GM18867 (cell line): ENCODE measurements at regions not wholly inside any gene's neighbourhood (a gene's known extent, or its start where the extent isn't known, plus 50 kb on each side); places are given as distances from the start of the nearest gene placed in this dataset.
"Not testable (repeated sequence)": the region's sequence is repeated elsewhere in the genome, so short reads cannot be mapped to it uniquely, and the experiment has no call there.

Experiments
- ATAC-seq: cut with Tn5 transposase; IDR thresholded peaks from one replicate; pipeline ENCODE4 v1.9.1; 2021; ENCODE audit warnings: mild to moderate bottlenecking, moderate library complexity; ENCODE audit not compliant: unreplicated experiment

DNA sequence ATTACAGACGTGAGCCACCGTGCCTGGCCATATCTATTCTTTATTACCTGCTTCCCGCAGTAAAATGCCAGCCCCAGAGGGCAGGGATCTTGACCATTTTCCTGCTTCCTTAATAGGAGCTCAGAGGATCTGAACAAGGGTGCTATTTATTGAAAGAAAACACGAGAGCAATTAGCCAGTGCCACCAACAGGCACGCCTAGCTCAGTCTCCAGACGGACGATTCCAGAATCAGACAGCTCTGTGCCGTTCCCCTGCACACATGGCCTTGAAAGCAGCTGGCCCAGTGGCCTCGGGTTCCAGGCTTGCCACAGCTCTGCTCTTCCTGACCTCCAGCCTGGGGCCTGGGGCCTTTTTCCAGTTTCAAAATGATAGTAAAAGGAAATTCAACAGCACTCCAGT lies 135.2 kb upstream of the RFLNA start:
- ATAC-seq: no peak

DNA sequence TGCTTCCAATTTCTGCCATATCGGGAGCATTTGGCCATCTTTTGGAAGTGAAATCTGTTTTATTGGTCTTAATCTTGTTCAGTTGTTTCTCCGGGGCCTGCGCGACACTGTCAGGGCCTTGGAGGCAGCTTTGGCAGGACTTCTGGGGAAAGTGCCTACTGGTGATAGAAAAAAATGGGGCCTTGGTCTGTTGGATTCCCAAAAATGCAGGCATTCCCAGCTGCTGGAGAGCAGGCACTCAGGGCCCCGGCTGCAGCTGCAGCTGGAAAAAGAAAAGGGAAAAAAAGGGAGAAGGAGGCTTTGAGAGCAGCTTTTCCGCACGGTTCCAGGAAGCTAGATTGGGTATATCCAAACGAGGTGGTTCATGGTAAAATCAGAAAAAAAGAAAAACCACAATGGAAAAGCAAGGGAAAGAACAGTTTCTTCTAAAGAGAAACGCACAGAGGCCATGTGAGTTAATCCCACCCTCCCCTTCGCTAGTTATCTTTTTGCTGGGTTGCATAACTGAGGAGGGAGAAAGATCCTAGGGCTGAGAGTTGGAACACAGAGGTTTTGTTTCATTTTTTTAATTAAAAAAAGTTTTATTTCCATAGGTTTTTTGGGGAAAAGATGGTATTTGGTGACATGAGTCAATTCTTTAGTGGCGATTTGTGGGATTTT lies 134.7 kb upstream of the RFLNA start:
- no peak for ATAC-seq

DNA sequence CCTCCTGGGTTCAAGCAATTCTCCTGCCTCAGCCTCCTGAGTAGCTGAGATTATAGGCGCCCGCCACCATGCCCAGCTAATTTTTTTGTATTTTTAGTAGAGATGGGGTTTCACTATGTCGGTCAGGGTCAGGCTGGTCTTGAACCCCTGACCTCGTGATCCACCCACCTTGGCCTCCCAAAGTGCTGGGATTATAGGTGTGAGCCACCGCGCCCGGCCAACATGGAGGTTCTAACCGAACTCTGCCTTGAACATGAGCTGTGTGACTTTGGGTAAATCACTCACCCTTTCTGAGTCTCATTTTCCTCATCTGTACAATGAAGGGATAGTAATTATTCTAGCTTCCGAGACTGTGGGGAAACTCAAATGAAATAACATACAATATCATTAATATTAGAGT lies 133.5 kb upstream of the RFLNA start:
- ATAC-seq: not testable (repeated sequence)

DNA sequence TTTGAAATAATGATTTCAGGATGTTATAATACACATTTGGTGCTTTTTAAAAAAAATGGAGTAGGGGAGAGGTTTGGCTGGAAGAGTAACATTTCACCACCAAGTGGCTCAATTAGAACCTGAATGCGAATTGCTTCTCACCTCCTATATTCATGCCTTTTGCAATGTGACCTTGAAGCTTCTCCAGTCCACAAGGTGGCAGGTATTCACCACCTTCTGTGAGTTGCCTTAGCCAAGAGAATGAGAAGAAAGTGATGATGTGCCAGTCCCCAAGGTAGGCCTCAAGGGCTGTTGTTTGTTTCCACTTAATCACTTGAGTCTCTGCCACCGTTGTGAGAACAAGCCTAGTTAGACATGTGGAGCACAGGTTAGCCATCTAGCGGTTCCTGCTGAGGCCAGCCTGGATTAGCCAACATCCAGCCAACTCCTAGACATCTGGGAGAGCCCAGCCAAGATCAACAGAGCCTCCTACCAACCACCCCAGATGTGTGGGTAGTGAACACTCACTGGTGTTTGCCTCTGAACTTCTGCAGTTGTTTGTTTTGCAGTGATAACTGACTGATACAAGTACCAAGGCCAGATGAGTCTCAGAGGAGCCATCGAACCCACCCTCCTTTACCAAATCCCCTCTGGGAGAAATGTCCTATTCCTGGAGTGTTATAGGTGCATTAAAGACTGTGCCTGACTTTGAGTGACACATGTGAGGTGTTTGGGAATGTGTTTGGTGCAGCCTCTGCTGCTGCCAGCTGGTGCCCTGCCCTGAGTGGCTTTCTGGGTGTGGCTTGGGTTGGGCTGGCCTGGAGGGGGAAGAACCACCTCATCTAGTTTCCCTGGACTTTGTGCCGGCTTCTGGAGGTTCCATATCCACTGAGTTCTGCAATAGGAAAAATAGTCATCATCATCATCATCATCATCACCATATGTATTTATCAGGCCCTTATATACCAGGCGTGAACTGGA lies 132.5 kb upstream of the RFLNA start:
- no peak for ATAC-seq

DNA sequence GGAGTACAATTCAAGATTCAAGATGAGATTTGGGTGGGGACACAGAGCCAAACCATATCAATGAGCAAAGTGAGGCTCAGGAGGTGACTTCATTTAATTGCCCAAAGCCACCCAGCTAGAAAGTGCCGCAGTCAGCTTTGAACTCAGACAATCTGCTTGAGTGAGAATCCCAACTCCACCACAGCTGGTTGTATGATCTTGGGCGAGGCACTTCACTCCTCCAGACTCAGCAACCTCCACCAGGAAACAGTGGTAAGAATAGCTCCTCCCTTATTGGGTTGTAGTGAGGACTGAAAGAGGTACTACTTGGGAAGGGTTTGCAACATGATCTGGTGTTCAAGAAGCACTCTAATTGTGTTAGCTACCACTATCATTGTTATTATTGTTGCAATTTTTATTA lies 129.2 kb upstream of the RFLNA start:
- ATAC-seq: no peak

DNA sequence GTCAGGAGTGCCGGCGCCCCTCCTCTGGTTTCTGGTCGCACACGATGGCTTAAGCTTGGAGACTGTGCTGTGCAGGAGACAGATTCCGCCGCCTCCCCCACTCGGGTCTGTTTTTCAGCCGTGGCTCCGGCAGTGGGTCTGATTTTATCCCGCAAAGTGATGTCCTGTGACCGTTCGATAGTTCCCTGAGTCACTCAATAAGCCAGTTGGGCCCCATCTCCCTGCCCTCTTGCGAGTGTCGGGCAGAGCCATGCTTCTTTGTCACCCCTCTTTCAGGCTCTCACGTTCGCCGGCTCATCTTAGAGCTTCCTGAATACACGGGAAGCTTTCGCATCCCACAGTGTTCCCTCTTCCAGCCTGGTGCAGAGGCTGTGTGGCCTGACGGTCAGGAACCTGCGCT lies 127.8 kb upstream of the RFLNA start:
- ATAC-seq: no peak

DNA sequence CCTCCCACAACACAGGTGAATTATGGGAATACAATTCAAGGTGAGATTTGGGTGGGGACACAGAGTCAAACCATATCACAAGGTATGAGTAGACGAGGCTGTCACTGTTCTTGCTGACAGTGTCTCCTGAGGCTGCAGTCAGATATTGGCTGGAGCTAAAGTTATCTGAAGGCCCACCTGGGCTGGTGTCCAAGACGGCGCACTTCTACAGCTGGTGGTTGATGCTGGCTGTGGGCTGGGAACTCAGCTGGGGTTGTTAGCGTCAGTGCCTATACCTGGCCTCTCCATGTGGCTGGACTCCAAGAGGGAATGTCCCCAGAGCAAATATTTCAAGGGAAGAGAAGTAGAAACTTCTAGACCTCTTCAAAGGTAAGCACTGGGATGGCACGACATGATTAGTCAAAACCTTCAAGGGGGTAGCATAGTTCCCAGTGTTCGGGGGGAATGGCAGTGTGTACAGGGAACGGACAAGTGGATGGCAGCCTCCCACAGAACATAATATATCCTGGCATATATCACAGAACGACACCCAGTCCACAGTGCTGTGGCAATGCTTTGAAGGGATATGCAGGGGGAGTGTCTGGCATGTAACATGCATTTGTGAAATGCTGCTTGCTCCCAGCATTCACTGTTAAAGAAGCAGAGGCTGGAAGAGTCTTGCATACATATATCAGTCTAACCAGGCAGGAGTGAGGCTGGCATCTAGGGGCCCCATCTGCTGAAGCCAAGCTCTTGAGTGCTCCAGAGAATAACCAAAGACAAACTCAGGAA lies 126.7 kb upstream of the RFLNA start:
- no peak for ATAC-seq

DNA sequence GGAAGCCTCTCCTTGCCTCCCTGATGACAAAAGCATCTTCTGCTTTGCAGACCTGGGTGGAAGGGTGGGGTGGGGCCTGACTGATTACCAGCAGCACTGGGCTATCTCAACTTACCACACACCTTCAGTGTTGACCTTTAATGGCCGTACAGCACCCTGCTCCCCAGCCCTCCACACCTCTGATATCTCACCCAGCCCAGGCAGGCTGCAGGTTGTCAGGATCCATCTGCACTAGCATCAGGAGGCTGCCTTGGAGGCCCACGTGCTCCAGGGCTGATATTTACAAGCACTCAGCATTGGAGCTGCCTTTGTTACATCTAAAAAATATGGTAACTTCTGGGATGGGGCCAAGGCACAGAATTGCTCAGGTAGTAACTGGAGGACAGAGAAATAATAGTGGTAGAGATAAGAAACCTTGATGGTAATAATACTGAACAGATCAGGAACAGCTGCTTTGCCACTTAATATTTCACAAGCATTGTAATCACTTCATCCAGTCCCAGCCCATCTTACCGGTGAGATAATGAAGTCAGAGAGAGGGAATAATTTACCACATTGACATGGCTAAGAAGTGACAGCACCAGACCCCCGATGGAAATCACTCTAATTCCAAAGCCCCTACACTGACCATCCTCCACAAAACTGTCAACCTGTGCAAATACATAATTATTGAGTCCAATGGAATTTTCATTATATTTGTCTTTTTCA lies 125.2 kb upstream of the RFLNA start:
- ATAC-seq: no peak

DNA sequence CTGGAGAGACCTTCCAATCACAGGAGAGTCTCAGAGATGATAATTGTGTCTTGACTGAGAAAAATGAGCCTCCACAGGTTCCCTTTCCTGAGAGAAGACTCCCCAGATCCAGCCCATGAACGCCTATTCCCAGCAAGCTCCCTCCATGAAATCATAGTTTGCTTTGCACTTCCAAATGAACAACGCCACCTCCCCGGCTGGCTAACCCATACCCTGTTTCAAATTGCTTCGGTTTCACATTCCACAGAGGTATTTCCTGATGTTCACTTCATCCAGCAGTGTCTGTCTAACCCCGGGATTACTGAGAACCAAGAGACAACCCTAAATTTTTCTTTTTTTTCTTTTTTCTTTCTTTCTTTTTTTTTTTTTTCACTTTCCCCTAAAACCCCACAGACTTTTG lies 124.1 kb upstream of the RFLNA start:
- no peak for ATAC-seq

DNA sequence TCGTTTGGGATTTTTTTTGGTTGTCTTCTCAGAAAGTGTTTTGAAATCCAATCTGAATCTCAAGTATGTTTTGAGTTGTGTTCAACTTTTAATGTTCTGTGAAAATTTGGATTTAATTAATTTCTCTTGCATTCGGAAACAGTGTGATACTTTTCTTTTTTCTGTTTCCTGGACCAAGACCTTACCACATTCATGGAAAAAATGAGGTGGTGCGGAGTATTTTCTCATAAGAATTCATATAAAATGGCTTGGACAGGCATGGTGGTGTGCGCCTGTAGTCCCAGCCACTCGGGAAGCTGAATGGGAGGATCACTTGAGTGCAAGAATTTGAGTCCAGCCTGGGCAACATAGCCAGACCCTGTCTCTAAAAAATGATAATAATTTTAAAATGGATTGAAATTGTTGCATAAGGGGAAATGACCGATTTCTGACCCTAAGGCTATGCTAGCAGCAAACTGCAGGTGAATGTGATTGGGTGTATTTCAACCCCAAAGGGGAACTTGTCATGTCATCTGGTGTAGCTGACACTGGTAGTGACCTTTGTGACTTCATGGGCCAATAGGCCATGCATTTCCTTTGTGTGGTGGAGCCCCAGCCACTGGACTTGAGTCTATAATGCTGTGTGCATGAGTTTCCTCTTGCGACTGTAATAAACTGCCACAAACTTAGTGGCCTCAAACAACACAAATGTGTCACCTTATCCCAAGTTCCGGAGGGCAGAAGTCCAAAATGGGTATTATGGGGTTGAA lies 123.5 kb upstream of the RFLNA start:
- ATAC-seq: no peak

DNA sequence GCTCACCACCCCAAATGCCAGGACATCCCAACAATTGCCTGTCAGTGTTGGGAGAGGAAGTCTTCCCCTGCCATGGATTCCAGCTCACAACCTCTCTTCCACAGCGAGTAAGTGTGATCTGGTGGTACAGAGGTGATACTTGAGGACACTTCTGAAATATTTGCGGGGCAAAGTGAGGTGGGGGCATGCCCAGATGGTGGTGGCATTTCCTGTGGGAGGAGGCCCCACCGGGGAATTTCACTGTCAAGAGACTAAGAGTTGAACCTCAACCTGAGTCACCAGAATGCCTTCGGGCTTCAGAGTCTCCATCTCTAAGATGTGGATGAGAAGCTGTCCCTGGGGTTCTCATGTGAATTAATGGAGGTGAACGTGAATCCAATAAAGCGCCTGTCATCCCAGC lies 122.3 kb upstream of the RFLNA start:
- no peak for ATAC-seq

DNA sequence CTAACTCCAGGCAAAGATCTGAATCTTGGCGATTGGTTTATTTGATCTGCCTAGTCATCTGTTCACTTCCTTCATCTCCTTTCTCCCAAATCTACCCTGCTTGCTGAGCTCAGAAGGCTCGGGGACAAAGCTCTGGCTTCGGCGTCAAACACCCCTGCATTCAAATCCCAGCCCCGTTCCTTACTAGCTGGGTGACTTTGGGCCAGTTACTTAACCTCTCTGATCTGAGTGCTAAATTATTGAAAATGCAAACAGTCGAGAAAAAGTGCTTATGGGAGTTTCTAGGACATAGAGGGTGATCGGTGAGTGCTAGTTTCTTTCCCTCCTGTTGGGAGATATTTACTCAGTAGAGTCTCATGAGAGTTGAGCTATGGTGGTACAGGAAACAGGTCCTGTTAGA lies 121.2 kb upstream of the RFLNA start:
- ATAC-seq: no peak

DNA sequence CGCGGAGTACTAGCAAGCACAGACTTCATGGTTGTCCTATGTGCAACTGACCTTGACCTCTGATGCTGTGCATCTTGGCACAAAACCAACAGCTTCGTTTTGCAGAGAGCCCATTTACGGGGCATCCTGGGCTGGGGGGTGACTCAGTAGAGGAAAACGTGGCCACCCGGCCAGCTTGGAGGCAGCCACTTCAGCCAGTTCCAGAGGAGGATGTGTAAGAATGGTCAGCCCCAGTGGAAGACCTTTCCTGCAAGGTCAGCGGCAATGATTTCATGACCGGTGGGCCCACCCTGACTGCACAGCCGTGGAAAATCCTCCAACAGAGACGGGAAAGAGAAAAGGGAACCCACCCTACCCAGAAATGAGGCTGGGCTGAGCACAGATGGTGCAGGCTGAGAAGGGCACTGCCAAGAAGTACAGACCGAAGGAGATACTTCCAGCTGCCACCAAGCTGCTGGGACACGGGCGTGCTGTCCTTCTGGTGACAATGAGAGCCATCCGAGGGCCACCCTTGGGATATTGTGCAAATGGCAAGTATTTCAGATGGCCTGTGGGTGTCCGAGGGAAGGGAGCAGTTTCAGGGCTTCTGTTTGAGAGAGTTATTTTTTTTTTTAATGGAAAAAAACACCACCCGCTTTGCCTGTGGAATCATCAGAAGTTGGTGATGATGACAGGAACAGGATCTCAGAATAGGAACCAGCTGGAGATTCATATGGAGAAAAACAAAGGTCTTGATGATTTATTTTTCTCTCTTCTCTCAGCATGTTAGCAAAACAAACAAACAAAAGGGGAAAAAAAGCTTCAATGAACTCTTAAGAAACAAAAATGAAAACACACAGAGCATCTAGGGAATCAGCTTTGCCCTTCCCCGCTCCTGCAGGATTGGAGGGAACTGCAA lies 120.2 kb upstream of the RFLNA start:
- no peak for ATAC-seq

DNA sequence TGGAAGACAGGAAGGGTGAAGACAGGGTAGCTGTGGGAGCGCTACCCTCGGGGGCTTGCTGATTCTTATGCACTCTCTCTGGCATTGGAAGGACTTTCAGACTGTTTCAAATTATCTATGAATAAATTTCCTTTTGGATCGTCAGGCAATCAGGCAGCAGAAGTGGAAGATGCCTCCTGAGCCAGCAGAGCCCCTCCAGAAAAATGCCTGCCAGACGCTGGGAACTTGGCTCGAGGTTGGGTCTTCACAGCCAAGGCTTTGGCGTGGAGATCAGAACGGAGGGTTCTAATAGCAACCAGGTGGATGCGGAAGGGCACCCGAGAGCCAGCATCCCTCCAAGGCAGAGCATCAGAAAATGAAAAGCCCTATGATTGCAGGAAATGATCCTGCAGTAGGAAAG lies 119.2 kb upstream of the RFLNA start:
- ATAC-seq: no peak

DNA sequence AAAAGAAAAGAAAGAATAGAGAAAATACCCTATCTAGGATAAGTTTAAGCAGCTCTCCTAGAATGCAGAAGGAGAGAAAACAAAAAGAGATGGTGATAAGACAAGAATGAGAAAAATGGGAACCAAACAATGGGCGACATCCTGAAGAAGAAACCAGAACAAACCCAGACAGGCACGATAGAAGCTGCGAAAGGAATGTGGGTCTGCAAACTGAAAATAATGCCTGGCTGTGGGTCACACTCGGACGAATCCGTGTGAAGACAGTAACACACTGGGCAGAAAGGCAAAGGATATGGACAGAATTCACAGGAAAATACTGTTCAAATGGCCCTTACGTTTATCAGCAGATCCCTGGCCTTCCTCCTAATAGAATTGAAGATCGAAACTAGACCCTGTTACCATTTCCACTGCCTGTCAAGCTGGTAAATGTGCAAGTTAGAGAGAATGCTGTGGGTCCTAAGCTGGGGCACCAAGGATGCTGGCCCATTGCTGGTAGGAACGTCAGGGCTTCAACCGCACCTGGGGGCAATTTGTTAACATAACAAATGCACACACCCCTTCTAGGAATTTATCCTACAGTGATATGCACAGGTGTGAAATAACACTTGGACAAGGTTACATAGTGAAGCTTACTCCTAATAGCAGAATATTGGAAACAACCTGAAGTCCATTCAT lies 117.5 kb upstream of the RFLNA start:
- no peak for ATAC-seq

DNA sequence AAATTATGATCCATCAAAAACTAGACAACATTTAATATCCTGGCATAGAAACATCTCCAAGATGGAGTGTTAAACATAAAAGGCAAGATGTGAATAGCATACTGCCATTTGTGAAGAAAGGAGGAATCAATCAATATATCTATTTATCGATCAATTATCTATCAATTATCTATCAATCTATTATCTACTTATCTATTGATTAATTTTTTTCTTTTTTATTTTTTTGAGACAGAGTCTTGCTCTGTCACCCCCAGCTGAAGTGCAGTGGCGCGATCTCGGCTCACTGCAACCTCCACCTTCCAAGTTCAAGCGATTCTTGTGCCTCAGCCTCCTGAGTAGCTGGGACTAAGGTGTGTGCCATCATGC lies 117.0 kb upstream of the RFLNA start:
- ATAC-seq: no peak

DNA sequence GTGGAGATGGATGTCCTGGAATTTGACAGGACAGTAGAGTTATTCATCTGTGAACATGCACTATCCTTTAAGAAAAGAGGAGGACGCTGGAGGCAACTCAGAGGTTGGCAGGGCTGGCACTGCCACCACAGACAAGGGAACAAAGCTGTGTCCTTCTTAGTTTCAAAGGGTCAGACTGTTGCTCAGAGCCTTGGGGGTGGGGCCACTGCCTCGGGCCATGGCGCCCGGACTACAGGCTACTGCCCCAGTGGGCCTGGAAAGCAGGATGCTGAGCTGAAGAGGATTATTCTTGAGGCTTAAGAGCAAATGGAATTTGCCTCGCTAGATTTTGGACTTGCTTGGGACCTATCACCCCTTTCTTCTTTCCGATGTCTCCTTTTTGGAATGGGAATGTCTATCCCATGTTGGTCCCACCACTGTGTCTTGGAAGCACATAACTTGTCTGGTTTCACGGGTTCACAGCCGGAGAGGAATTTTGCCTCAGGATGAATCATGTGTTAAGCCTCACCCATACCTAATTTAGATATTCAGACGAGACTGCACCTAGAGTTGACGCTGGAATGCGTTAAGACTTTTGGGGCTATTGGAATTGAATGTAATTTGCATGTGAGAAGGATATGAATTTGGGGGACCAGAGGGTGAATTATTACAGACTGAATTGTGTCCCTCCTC lies 114.8 kb upstream of the RFLNA start:
- ATAC-seq: no peak

DNA sequence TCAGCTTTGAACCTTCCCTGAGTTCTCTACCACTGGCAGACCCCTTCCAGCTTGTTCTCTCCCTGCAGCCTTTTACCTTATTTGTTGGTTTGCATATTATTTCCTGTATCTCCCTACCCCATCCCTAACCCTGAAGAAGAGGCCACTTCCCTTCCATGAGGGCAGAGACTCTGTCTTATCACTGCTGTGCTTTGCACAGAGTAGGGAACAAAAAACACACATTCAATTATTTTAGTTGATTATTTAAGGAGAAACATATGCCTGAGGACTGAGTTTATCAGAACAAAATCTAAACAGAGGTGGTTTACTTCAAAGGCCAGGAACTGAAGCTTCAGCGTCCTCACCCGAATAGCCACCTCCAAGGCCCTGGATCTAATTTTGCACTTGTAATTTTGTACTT lies 111.7 kb upstream of the RFLNA start:
- no peak for ATAC-seq
